Fibroblast of villous mesenchyme (primary cell): ENCODE measurements at regions not wholly inside any gene's neighbourhood (a gene's known extent, or its start where the extent isn't known, plus 50 kb on each side); places are given as distances from the start of the nearest gene placed in this dataset.
"Not testable (repeated sequence)": the region's sequence is repeated elsewhere in the genome, so short reads cannot be mapped to it uniquely, and the experiment has no call there.

Source experiments
- DNase-seq: peaks from one replicate; pipeline ENCODE4 v3.0.0-alpha.2; 2010; ENCODE audit warnings: low read depth
- H3K4me3 ChIP-seq: 2 replicates; pipeline ENCODE4 v1.5.1; 2011; ENCODE audit warnings: low read depth, mild to moderate bottlenecking, low read length
- TF ChIP-seq, protein P1 (sequence below): IDR thresholded peaks from 2 replicates; pipeline ENCODE4 v1.5.1; 2012; ENCODE audit warnings: low read depth, mild to moderate bottlenecking, low read length; ENCODE audit not compliant: insufficient read depth

GRCh38 chr7:119028736-119029135 is 804.2 kb downstream of the ANKRD7 start:
- DNase-seq: no peak
- H3K4me3 ChIP-seq: no peak overlapping the region
- TF ChIP-seq, protein P1, sequence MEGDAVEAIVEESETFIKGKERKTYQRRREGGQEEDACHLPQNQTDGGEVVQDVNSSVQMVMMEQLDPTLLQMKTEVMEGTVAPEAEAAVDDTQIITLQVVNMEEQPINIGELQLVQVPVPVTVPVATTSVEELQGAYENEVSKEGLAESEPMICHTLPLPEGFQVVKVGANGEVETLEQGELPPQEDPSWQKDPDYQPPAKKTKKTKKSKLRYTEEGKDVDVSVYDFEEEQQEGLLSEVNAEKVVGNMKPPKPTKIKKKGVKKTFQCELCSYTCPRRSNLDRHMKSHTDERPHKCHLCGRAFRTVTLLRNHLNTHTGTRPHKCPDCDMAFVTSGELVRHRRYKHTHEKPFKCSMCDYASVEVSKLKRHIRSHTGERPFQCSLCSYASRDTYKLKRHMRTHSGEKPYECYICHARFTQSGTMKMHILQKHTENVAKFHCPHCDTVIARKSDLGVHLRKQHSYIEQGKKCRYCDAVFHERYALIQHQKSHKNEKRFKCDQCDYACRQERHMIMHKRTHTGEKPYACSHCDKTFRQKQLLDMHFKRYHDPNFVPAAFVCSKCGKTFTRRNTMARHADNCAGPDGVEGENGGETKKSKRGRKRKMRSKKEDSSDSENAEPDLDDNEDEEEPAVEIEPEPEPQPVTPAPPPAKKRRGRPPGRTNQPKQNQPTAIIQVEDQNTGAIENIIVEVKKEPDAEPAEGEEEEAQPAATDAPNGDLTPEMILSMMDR: no peak

DNA sequence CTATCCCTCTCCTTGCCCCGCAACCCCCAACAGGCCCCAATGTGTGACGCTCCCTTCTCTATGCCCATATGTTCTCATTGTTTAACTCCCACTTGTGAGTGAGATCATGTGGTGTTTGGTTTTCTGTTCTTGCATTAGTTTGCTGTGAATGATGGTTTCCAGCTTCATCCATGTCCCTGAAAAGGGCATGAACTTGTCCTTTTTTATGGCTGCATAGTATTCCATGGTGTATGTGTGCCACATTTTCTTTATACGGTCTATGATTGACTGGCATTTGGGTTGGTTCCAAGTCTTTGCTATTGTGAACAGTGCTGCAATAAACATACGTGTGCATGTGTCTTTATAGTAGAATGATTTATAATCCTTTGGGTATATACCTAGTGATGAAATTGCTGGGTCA is 807.6 kb downstream of the ANKRD7 start:
- H3K4me3 ChIP-seq, DNase-seq: not testable (repeated sequence)

GRCh38 chr7:119033641-119034040 is 809.1 kb downstream of the ANKRD7 start:
- DNase-seq: no peak
- TF ChIP-seq, protein P1: no peak

GRCh38 chr7:119037941-119038340 is 813.4 kb downstream of the ANKRD7 start:
- DNase-seq: no peak
- H3K4me3 ChIP-seq: no peak overlapping the region
- TF ChIP-seq, protein P1: no peak

More at GRCh38 chr7:119033641-119034040, 809.1 kb downstream of the ANKRD7 start:
- no peak overlapping the region for H3K4me3 ChIP-seq

- no peak for DNase-seq
- H3K4me3 ChIP-seq: no peak overlapping the region
- TF ChIP-seq, protein P1: no peak
Measured at GRCh38 chr7:119046068-119046467, 821.6 kb downstream of the ANKRD7 start.

- no peak for DNase-seq
- H3K4me3 ChIP-seq: no peak overlapping the region
- TF ChIP-seq, protein P1: no peak
Measured at GRCh38 chr7:119065966-119066365, 841.5 kb downstream of the ANKRD7 start.

DNA sequence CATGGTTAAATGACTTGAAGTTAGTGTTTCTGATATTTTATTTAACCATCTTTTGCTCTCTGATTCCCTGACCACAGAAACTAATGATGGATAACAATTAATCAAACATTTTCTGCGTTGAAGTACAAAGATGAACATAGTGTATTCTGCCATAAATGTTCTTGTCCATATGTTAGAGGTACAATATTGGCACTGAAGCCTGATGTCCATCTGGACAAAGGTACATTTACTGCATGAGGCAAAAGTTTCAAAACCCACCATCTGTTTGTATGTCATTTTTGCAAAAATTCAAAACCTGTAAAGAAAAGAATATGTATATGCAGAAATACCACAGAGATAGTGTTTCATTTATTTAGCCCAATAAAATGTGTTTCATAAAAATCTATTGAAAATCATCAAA is 861.5 kb downstream of the ANKRD7 start:
- DNase-seq: no peak
- TF ChIP-seq, protein P1: no peak
- no peak overlapping the region for H3K4me3 ChIP-seq
